Adrenal gland (tissue), 9 donors: ENCODE measurements at regions not wholly inside any gene's neighbourhood (a gene's known extent, or its start where the extent isn't known, plus 50 kb on each side); places are given as distances from the start of the nearest gene placed in this dataset.

Source experiments
- DNase-seq, 7 donors: peaks; one replicate each; pipeline ENCODE4 v3.0.0-alpha.2; 2019 to 2020
- H3K27ac ChIP-seq, 5 donors: fragments of 200-600 bp; sonication (generic) in 4 of 5; 1 replicate in 3 of 5; 2 replicates in 2 of 5; pipeline versions ENCODE4 v1.5.1 to v1.8.0; 2016 to 2020; ENCODE audit warnings: mild to moderate bottlenecking in 1 of 5
- H3K27me3 ChIP-seq: fragments of 200-600 bp; 2 replicates; pipeline ENCODE4 v1.8.0; 2021
- H3K36me3 ChIP-seq, 2 donors: fragments of 200-600 bp; replicated peaks in 1 of 2; 1 replicate in 1 of 2; 2 replicates in 1 of 2; pipeline versions ENCODE4 v1.5.1 to v1.8.0; 2018 to 2022
- H3K4me1 ChIP-seq, 2 donors: fragments of 200-600 bp; replicated peaks in 1 of 2; 1 replicate in 1 of 2; 2 replicates in 1 of 2; pipeline versions ENCODE4 v1.5.1 to v1.8.0; 2018 to 2021
- H3K4me3 ChIP-seq, 4 donors: fragments of 200-600 bp; sonication (generic) in 3 of 4; one replicate each; pipeline ENCODE4 v1.5.1; 2016 to 2018
- H3K9me3 ChIP-seq, 3 donors: fragments of 200-600 bp; sonication (generic) in 1 of 3; replicated peaks in 1 of 3; 1 replicate in 2 of 3; 2 replicates in 1 of 3; pipeline versions ENCODE4 v1.5.1 to v1.8.0; 2016 to 2021
- POLR2A ChIP-seq, 2 donors: fragments of 450-650 bp; IDR thresholded peaks; one replicate each; pipeline ENCODE4 v1.6.1; 2017; ENCODE audit warnings: antibody characterized with exemption in 2 of 2, mild to moderate bottlenecking in 2 of 2, moderate library complexity in 1 of 2
- WGBS, 4 donors: extraction: QIAGEN DNeasy Blood & Tissue Kit in 2 of 4; methylation state at CpG; one replicate each; pipeline versions ENCODE4 v1.1.5 to v1.1.7; 2013 to 2017; 5-methylcytosine and 5-hydroxymethylcytosine counted together
- intact Hi-C, 2 donors: fragments of 100-400 bp; cut with DNase I; formaldehyde crosslinking; loops; one replicate each; pipeline versions ENCODE4 v1.14.1 to v1.15.0; 2022 to 2023
- TF ChIP-seq, protein P1 (sequence below), 6 experiments: fragments of 450-650 bp in 4 of 6; fragments of 200-600 bp in 2 of 6; sonication (generic) in 1 of 6; IDR thresholded peaks; 1 replicate in 5 of 6; 2 replicates in 1 of 6; pipeline versions ENCODE4 v1.5.1 to v1.8.0; 2016 to 2021; ENCODE audit warnings: antibody characterized with exemption in 6 of 6, mild to moderate bottlenecking in 2 of 6, moderate library complexity in 1 of 6
- donor health status: healthy with polysubstance abuse.
- donor health status: Bipolar disorder and iron deficiency.
- donor health status: DM: yes; HTN: yes; CAD: no.
- donor health status: DM: no; HTN: no; CAD: no.
- donor health status: DM: no; HTN: no; CAD: no.

- no peaks in the 10 kb centered on the region for H3K36me3 ChIP-seq
- TF ChIP-seq, protein P1, sequence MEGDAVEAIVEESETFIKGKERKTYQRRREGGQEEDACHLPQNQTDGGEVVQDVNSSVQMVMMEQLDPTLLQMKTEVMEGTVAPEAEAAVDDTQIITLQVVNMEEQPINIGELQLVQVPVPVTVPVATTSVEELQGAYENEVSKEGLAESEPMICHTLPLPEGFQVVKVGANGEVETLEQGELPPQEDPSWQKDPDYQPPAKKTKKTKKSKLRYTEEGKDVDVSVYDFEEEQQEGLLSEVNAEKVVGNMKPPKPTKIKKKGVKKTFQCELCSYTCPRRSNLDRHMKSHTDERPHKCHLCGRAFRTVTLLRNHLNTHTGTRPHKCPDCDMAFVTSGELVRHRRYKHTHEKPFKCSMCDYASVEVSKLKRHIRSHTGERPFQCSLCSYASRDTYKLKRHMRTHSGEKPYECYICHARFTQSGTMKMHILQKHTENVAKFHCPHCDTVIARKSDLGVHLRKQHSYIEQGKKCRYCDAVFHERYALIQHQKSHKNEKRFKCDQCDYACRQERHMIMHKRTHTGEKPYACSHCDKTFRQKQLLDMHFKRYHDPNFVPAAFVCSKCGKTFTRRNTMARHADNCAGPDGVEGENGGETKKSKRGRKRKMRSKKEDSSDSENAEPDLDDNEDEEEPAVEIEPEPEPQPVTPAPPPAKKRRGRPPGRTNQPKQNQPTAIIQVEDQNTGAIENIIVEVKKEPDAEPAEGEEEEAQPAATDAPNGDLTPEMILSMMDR (IDR thresholded peaks at IDR 0.05) = no peak
- TF ChIP-seq POLR2A (IDR thresholded peaks at IDR 0.05) = no peak
- no peaks in the 10 kb centered on the region for H3K27me3 ChIP-seq
- WGBS, 4 donors = 67 to 84% (median 77%) methylated on average over 4 of the region's 4 CpGs
- no peak overlapping the region for H3K27ac ChIP-seq
- no peaks in the 10 kb centered on the region for H3K9me3 ChIP-seq
- no peak for DNase-seq
- intact Hi-C loops = no loop called here
- H3K4me3 ChIP-seq = no peak overlapping the region
- H3K4me1 ChIP-seq = no peaks in the 10 kb centered on the region
These were observed 114.0 kb upstream of the ERCC4 start for GRCh38 chr16:13805951-13806350.

DNA sequence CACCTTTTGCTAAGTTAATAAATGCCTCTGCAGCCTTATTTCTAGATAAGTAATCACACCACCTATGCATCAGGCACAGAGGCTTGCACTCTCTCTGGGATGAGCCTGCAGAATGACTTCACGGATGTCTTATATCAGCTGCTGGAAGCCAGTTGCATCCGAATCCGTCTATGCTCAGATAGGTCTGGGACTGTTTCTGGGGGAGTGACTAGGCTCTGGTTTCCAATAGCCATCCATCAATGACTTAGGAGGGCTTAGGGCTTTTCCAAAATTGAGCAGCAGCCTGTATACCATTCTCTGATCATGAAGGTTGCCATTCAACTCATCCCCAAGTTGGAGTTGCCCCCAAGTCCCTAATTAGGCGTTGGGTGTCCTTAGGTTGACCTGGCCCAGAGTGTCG is 113.3 kb upstream of the ERCC4 start:
- no peaks in the 10 kb centered on the region for H3K36me3 ChIP-seq
- H3K27ac ChIP-seq = no peak overlapping the region
- no peak for DNase-seq
- H3K27me3 ChIP-seq = no peaks in the 10 kb centered on the region
- no peaks in the 10 kb centered on the region for H3K4me1 ChIP-seq
- no peak overlapping the region for H3K4me3 ChIP-seq
- 51 to 64% (median 59%) methylated on average over 2 to 5 of the region's 5 CpGs for WGBS, 4 donors
- intact Hi-C loops = no loop called here
- TF ChIP-seq, protein P1 (IDR thresholded peaks at IDR 0.05) = no peak
- no peak for TF ChIP-seq POLR2A (IDR thresholded peaks at IDR 0.05)
- H3K9me3 ChIP-seq = no peaks in the 10 kb centered on the region

DNA sequence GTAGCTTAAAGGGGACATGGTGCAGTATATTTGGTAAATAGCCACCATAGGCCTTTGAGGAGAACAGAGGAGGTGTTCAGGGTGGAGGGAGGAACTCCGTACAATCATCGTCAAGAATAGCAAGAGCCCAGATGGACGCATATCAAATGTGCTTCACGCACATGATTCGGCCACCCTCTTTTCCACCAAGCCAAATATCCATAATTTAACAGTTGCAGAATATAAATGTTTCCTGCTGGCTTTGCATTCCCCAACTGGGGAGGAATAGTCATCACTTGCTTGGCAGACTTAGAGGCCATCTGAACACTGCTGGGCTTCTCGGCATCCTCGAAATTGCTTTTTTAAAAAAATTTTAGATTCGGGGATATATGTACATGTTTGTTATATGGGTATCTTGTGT is 111.9 kb upstream of the ERCC4 start:
- Histone ChIP-seq H3K9me3 (no peaks in the 10 kb centered on the region), H3K27me3 (no peaks in the 10 kb centered on the region), H3K27ac (no peak overlapping the region), H3K36me3 (no peaks in the 10 kb centered on the region), H3K4me1 (no peaks in the 10 kb centered on the region), H3K4me3 (no peak overlapping the region)
- intact Hi-C loops = no loop called here
- TF ChIP-seq POLR2A (IDR thresholded peaks at IDR 0.05) = no peak
- TF ChIP-seq, protein P1 (IDR thresholded peaks at IDR 0.05) = no peak
- no peak for DNase-seq
- 82 to 86% (median 85%) methylated on average over 8 of the region's 8 CpGs for WGBS, 4 donors

GRCh38 chr16:13809765-13810164 is 110.2 kb upstream of the ERCC4 start:
- H3K27me3 ChIP-seq = no peaks in the 10 kb centered on the region
- DNase-seq = no peak
- H3K9me3 ChIP-seq = no peaks in the 10 kb centered on the region
- H3K4me1 ChIP-seq = no peaks in the 10 kb centered on the region
- H3K4me3 ChIP-seq = no peak overlapping the region
- intact Hi-C loops = no loop called here
- no peaks in the 10 kb centered on the region for H3K36me3 ChIP-seq
- H3K27ac ChIP-seq = no peak overlapping the region
- no peak for TF ChIP-seq POLR2A (IDR thresholded peaks at IDR 0.05)
- TF ChIP-seq, protein P1 (IDR thresholded peaks at IDR 0.05) = no peak
